ENCODE measurements at regions not wholly inside any gene's neighbourhood (a gene's known extent, or its start where the extent isn't known, plus 50 kb on each side); places are given as distances from the start of the nearest gene placed in this dataset.

DNA sequence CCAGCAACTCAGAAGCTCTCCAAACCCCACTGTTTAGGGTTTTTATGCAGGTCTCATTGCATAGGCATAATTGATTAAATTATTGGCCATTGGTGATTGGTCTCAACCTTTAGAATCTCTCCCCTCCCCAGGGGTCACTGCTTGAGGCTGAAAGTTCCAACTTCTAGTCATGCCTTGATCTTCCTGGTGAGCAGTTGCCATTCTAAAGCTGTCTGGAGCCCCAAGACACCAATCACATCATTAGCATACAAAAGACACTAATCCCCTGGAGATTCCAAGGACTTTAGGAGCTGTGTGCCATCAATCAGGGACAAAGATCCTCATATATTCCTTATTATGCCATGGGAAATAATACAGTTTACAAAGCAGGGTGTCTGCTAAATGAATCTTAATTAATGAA lies 863.4 kb upstream of the KLHL29 start:
- no peak for DNase-seq

DNA sequence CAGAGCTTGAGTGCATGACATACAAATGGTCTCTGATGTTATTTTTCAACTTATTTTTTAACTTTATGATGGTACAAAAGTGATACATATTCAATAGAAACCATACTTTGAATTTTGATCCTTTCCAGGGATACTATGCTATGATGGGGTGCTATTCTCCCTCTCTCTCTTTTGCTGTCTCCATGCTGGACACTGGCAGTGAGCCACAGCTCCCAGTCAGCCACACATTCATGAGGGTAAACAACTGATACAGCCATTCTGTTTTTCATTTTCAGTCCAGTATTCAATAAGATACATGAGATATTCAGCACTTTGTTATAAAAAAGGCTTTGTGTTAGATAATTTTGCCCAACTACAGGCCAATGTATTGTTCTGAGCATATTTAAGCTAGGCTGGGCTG lies 859.3 kb upstream of the KLHL29 start:
- no peak for DNase-seq

DNA sequence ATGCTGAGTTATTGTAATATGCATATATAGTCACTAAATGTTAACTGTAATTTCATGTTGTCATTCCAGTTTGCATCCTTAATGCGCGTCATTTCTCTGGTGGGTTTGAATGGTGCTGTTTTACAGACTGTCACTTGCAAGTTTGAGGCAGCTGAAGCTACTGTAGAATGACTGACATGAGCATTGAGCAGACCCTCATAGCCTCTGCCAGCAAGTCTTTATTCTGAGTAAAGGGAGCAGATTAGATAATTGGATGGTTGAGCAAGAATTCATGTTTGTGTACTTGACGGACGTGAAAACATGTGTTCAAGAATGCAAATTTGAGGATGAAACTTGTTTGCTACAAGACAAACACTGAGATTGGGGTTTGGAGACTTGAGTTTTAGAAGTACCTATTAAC lies 854.8 kb upstream of the KLHL29 start:
- DNase-seq = no peak

DNA sequence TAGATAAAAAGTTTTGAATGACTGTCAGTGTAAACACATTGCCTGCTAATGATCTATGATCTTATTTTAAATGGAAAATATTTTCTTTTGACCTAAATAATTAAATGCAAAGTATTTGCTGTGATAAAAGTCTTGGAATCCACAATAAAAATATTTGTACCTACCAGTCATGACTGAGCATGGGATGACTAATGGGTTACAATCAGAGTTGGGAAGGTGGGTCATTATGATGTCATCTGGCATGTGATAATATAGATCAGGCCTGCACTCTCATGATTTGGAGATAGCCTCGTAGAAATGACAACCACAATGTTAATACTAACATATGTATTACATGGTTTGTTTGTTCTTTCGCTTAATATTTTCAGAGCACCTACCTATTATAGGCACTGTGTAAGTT lies 848.8 kb upstream of the KLHL29 start:
- DNase-seq = no peak

DNA sequence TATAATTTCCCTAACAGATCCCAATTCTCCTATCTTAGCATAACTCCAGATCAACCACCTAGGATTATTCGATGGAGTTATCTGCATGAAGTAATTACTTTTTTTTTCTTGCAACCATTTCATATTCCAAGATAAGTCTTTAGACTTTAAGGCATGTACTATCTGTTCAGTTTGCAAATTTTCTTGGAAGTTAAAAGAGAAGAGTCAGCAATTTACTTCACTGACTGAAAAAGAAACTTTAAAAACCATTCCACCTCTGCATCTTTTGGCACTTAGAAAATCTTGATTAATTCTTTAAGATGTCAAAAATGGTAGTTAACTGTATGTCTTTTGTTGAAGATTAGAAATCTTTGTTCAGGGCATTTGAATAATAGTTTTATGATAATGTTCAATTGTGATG lies 830.5 kb upstream of the KLHL29 start:
- no peak for DNase-seq

DNA sequence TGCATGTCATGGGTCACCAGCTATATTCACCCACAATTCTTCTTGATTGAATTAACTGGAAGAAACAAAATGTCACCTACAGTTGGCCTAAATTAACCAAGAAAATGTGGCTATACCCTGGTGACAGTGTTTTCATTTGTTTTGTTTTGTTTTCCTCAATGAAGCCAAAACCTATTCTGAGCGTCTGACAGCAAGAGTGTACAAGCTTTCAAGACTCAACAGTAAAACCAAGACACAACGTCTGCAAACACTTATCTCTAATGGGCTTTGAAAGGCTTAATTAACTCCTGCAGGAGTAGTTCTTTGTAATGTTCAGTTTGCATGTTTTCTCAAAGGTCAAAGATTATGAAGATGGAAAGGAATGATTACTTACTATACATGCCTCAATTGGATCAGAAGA lies 827.6 kb upstream of the KLHL29 start:
- no peak for DNase-seq

DNA sequence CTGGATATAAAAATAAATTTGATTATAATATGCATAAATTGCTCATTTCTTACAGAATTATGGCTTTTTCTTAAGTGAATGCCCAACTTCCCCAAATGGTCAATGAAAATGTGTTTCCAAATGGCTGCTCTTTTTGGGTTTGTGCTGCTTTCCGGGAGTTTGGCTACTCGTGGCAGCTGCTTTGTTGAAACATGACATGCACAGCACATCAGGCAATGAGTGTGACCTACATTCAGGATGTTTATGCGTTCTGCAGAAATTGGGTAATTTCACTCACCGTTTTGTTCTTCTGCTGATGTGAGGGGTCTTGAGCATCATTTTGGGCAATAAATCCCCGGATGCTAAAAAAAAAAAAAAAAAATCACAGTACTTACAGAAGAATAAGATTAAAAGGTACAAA lies 825.0 kb upstream of the KLHL29 start:
- no peak for DNase-seq

DNA sequence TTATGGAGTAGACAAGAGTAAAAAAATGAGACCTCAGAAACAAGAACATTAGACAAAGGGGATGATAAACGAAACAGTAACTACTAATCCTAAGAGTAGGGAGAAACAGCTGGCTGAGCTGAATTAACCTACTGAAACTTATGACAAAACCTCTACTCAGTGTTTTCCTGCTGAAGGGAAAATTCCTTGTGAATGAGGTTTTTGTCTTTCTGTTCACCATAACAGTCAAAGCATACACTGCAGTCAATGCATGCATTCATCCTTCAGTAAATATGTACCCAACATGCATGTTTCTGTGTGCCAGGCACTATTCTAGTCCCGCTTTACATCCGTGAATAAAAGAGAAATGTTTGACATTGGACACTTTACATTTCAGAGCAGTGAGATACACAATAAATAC lies 805.6 kb upstream of the KLHL29 start:
- DNase-seq = no peak

DNA sequence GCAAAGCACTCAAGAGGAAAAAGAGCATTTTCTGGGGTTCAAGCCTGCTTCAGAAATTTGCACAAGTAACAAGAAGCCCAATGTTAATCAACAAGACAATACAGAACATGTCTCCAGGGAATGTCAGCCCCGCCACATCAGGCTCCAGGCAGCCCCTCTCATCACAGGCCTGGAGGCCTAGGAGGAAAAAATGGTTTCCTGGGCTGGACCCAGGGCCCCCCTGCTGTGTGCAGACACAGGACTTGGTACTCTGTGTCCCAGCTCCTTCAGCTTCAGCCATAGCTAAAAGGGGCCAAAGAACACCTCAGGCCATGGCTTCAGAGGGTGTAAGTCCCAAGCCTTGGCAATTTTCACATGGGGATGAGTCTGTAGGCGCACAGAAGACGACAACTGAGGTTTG lies 802.9 kb upstream of the KLHL29 start:
- no peak for DNase-seq

DNA sequence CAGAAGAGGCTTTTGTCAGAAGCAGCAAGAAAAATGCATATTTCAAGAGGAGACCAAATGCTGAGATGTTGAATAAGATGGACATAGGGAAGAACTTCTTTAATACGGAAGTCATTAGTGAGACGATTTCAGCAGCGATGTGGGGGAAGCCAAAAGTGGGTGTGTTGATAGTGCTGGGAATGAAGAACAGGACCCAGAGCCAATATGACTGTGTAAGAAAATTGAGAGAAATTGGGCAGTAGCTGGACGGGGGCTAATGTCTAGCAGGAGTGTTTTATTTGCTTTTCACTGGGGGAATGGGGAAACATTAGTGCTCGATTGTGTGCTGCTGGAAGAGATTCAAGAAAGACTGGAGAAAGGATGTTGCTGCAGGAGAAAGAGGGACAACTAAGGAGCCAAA lies 788.7 kb upstream of the KLHL29 start:
- DNase-seq = no peak

DNA sequence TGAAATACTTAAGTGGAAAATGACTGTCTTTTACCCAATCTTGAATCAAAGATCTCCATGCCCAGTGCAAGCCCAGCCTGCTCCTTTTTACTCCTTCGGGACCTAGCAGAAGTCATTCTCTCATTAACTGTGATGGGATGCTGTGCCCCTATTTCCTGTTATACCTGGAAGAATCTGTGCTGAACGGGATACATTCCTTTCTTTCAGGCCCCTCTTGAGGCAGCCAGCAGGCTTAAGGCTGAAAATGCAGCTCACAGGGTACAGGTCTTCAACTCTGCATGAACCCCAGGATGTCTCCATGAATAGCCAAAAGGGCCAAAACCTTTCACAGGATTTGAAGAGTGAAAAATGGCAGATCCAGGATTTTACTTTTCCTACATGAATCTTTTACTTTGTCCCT lies 784.8 kb upstream of the KLHL29 start:
- DNase-seq = no peak

DNA sequence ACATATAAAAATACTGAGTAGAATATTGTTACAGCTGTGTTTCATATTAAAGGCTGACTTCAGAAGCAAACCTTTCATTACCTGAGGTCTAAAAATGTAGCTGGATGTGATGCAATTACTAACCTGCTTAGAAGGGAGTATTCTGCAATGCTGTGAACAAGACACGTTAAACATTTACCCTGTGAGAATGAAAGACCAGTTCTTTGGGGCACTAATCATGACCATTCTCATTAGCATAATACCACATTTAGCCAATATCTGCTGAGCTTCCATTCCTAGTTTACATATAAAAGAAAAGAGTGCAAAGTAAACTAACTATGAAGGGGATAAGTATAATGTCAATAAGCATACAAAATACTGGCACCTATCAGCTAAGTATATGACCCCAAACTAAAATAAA lies 784.0 kb upstream of the KLHL29 start:
- DNase-seq = no peak

DNA sequence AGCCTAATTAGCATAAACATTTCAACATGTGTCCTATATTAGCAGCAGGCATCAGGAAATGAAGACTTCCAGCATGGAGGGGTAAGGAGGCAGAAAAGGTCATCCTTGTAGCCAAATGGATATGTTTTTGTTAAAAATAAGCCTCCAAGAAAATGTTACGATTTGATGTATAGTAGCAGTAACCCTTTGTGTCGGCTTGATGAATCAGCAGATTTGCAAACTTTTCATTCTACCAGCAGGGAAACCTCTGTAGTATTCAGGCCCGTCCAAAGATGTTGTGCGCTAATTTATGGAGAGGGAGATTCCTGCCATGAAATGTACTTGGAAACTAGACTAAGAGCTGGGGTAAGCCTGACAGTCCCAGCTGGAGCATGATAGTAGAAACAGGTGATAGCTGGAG lies 780.8 kb upstream of the KLHL29 start:
- no peak for DNase-seq

DNA sequence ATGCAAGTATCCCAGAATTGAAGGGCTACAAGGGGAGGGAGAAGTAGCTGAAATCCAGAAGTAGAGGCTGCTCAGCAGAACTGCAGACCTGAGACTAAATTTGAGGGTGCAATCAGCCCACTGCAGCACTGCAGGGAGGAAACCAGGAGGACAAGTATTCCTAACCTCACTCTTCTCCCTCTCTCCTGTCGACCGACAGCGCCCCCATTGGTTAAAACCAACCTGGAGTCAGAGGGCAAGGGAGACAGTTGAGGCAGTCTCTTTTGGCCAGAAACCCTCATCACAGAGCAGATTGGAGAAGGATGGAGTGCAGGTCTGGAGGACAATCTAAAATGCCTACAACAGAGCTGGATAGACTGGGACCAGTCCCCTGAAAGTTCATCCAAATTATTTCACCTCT lies 768.9 kb upstream of the KLHL29 start:
- no peak for DNase-seq

DNA sequence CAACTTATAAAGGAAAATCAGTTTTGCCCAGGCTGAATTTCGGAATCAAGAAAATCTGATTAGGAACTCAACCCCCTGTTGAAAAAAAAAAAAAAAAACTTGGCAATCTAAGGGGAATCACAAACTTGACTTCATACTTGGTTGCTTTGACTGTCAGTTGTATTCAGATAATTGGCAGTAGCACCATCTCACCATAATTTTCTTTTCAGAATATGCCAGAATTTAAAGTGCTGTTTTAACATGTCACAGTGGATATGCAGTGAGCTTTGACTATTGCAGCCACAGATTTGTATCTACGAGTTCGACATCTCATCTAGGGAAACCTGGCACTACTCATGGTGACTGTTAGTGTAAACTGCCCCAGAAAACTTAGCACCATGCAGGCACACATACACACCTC lies 761.4 kb upstream of the KLHL29 start:
- DNase-seq = no peak

DNA sequence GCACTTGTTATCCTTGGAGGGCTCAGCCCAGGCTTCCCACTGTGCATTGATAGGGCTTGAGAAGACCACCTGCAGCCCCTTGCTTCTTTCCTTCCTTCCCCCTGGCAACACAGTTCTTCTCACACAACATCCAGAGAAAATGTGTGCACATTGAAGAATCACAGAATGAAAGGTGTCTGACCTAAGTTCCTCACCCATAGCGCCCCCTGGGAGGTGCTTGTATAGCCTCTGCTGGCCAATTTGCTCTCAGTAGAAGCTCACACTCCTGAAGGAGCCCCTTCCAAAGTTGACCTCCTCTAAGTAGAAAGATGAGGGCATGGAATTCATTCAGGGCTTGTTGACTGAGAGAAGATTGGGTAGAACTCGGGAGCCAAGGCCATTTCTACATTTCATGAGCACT lies 758.4 kb upstream of the KLHL29 start:
- peak; percentile 10 for DNase-seq

DNA sequence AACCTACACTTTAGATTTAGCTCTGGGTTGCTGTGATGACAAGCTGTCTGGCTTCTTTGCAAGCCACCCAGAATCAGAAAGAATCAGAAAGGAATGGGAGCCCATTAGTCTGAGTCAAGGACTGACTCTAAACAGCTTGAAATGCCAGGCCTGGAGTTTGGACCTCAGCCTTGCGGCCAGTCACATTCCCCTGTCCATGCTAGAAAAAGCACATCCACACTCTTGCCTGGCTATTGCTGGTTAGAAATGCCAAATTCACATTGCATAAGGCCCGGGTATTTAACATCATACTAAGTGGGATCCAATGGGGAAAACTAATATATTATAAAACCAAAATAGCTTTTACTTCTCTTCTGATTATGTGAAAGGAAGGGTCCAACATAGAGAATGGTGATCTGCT lies 756.8 kb upstream of the KLHL29 start:
- DNase-seq = no peak

DNA sequence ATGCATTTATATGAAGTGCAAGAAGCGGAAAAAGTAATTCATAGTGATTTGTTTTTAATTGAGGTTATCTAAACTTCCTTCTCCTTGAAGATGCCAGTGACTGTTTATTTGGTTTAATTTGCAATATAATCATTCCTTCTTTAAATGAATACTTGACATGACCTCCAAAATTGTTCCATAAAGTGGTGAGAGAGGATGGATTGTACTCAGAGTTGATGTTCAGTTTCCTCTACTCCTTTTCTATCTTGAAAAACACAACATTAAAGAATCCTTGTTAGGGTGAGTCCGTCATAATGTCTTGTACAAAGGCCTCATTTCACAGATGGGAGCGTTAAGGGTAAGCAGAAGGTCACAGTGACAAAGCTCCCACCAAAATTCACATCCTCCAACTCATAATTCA lies 756.1 kb upstream of the KLHL29 start:
- DNase-seq = no peak

DNA sequence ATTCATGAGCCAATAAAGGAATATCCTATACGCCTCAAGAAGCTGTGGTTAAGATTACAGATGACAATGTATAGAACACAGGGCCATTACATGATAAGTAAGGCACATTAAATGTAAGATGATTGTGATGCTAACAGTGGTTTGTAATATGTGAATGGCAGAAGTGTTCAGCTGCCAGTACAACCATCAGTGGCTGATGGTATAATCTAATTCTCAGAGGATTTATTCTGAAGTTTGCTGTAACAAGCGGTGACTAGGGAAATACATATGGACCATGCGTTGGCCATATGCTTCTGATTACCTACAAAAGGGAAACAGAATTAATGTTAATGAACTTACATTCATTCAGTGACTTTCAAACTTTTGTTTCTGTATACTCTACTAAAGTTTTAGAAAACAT lies 750.8 kb upstream of the KLHL29 start:
- DNase-seq = no peak

DNA sequence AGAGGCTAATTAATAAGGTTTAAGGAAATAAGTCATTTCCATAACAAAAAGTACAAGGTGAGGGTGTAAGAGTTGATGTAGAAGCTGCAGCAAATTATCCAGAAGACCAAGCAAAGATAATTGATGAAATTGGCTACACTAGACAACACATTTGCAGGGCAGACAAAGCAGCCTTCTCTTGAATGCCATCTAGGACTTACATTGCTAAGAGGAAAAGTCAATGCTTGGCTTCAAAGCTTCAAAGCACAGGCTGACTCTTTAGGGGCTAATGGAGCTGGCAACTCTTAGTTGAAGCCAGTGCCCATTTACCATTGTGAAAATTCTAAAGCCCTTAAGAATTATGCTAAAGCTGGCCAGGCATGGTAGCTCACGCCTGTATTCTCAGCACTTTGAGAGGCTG lies 728.6 kb upstream of the KLHL29 start:
- no peak for DNase-seq

DNA sequence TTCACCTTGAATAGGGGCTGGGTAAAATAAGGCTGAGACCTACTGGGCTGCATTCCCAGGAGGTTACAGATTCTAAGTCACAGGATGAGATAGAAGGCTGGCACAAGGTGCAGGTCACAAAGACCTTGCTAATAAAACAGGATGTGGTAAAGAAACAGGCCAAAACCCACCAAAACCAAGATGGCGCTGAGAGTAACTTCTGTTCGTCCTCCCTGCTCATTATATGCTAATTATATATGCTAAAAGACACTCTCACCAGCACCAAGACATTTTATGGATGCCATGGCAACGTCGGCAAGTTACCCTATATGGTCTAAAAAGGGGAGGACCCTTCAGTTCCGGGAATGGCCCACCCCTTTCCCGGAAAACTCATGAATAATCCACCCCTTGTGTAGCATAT lies 711.5 kb upstream of the KLHL29 start:
- no peak for DNase-seq

DNA sequence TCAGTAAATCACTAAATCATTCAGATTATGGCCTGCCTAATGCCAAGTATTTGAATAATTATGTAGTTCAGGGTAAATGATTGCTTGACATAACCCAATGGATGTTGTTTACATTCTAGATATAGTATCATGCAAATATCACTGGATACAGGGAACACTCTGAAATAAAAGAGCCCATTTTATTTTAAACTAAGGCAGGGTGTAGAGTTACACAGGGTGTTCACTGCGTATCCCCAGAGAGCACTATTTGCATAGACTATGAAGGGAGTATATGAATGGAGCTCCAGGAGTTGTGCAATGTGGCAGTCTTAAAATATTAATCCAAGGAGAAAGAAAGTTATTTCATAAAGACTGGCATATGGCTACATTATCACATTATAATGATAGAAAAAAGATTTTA lies 701.1 kb upstream of the KLHL29 start:
- no peak for DNase-seq

DNA sequence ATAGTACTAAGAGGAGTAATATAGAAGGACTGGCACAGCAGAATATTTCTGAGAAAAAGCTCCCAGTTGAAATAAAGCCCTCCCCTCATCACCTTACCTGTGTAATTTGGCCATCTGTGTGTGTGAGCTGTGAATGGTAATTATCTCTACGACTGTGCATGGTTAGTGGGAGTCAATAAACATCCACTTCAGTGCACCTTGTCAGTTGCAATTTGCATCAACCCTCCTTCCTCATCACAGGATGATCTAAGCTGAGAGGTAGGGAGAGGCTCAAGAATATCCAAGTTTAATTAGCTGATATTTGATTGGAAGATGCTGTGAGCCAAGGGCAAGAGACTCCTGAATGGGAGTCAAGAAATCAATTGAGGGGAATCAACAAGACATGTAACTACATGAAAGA lies 694.9 kb upstream of the KLHL29 start:
- no peak for DNase-seq

DNA sequence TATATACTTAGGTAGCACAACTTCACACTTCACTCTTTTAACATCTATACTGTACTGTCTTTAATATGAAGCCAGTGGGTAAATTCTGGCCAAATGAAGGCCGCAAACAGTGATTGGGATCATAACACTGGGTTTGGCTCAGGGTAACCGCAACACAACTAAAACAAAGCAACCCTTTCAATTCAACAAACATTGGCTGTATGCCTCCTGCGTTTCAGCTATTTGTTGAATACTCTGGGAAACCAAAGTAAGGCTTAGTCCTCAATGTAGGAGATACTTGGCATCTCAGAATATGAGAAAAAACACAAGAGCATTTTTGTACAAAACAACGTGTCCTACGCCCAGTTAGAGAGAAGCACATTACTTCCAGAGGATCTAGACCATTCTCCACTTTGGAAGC lies 693.3 kb upstream of the KLHL29 start:
- DNase-seq = no peak

DNA sequence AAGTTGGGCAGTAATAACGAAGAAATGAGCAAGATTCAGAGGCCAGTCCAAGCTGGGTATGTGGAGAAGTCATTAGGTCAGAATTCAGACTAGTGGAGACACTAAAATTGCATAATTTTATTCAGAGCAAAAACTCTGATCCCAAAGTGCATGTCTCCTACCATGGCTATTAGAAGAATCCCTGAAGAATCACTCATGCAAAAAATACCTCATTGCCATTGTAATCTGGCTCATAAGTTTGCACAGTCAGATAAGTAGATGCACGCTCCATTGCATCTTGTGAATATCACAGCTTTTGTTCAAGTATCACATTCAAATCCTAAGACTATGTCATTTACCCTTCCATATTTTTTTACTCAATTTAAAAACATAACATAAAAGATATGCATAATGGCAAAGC lies 692.2 kb upstream of the KLHL29 start:
- DNase-seq = no peak

DNA sequence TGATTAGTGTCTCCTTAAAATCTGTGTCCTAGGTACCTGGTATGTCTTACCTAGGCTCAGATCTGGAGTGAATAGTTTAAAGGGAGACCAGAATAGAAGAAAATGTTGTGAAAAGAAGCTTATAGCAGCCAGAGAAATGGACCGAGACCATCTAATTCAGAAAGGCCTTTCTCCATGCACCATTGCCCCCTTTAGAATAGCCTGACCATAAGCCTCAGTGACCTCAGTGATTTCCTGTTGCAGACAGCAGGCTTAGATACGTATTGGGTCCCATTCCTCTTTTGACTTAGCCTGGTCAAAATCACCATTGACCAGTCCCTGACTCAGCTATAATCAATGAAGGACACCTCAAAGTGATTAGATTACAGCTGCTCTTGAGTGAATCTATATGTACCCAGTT lies 690.7 kb upstream of the KLHL29 start:
- no peak for DNase-seq

DNA sequence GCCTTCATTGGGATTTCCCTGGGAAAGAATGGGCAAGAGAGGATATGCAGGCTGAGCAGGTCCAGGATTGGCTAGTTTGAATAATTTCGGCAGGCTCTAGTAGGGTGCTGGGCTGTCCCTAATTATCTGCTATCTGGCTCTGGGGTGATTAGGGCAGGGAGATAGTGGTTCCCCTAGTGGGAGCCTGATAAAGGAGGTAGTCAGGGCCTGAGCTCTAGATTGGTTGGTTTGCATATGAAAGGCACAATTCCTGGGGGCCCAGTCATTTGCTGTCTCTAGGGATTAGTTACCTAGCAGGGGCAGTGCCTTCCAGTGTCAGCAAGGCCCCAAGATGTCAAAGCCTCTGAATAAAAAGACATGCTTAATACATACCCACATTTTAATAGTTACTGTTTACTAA lies 690.1 kb upstream of the KLHL29 start:
- DNase-seq = no peak
